ENCODE measurements at regions not wholly inside any gene's neighbourhood (a gene's known extent, or its start where the extent isn't known, plus 50 kb on each side); places are given as distances from the start of the nearest gene placed in this dataset.

DNA sequence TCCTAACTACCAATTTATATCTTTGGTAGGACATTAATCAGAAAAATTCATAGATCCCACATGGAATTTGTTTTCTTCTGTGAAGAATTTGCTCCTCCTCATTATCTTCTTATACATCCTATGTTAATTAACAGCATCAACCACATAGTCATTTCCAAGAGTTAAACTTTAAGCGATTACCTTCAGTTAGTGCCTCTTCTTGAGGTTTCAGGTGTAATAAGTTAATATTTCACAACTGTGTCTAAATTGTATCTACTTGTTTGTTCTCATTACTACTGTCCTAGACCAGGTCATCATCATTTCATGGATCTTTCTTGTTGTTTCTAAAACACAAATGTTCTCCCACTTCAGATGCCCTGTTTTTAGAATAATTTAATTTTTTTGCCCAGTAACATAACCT lies 457.9 kb downstream of the FAT4 start:
- TF ChIP-seq, protein P1, sequence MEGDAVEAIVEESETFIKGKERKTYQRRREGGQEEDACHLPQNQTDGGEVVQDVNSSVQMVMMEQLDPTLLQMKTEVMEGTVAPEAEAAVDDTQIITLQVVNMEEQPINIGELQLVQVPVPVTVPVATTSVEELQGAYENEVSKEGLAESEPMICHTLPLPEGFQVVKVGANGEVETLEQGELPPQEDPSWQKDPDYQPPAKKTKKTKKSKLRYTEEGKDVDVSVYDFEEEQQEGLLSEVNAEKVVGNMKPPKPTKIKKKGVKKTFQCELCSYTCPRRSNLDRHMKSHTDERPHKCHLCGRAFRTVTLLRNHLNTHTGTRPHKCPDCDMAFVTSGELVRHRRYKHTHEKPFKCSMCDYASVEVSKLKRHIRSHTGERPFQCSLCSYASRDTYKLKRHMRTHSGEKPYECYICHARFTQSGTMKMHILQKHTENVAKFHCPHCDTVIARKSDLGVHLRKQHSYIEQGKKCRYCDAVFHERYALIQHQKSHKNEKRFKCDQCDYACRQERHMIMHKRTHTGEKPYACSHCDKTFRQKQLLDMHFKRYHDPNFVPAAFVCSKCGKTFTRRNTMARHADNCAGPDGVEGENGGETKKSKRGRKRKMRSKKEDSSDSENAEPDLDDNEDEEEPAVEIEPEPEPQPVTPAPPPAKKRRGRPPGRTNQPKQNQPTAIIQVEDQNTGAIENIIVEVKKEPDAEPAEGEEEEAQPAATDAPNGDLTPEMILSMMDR (IDR thresholded peaks at IDR 0.05), result no peak
- TF ChIP-seq POLR2A (IDR thresholded peaks at IDR 0.05) (no peak), POLR2AphosphoS5 (IDR thresholded peaks at IDR 0.05) (no peak), EP300 (IDR thresholded peaks at IDR 0.05) (no peak)
